GM21529 (cell line): ENCODE measurements at regions not wholly inside any gene's neighbourhood (a gene's known extent, or its start where the extent isn't known, plus 50 kb on each side); places are given as distances from the start of the nearest gene placed in this dataset.

Experiments used
- ATAC-seq: cut with Tn5 transposase; IDR thresholded peaks from one replicate; pipeline ENCODE4 v1.9.1; 2021; ENCODE audit not compliant: unreplicated experiment

GRCh38 chr7:24341691-24342413 is 57.9 kb downstream of the NPY start:
- no peak for ATAC-seq

GRCh38 chr7:24343614-24344013 is 59.6 kb downstream of the NPY start:
- ATAC-seq: no peak

GRCh38 chr7:24346129-24346528 is 62.1 kb downstream of the NPY start:
- no peak for ATAC-seq

GRCh38 chr7:24346716-24347115 is 62.7 kb downstream of the NPY start:
- no peak for ATAC-seq

- no peak for ATAC-seq
Measured at GRCh38 chr7:24349339-24349738, 65.3 kb downstream of the NPY start.

GRCh38 chr7:24354456-24354855 is 70.5 kb downstream of the NPY start:
- no peak for ATAC-seq

GRCh38 chr7:24356718-24357386 is 72.9 kb downstream of the NPY start:
- ATAC-seq: no peak

- ATAC-seq: no peak
Measured at GRCh38 chr7:24361001-24361400, 77.0 kb downstream of the NPY start.

- ATAC-seq: no peak
Measured at GRCh38 chr7:24365606-24366005, 81.6 kb downstream of the NPY start.

GRCh38 chr7:24366876-24367275 is 82.9 kb downstream of the NPY start:
- ATAC-seq: no peak

- no peak for ATAC-seq
Measured at GRCh38 chr7:24368161-24368560, 84.2 kb downstream of the NPY start.

GRCh38 chr7:24370541-24370940 is 86.6 kb downstream of the NPY start:
- ATAC-seq: no peak

- ATAC-seq: no peak
Measured at GRCh38 chr7:24372961-24373955, 89.3 kb downstream of the NPY start.

GRCh38 chr7:24378871-24379616 is 95.1 kb downstream of the NPY start:
- ATAC-seq: no peak

- peak; percentile 58 for ATAC-seq
Measured at GRCh38 chr7:24381894-24382505, 98.0 kb downstream of the NPY start.

GRCh38 chr7:24383055-24383454 is 99.1 kb downstream of the NPY start:
- no peak for ATAC-seq

- ATAC-seq: no peak
Measured at GRCh38 chr7:24384362-24385030, 100.5 kb downstream of the NPY start.

- no peak for ATAC-seq
Measured at GRCh38 chr7:24388212-24388611, 104.2 kb downstream of the NPY start.

GRCh38 chr7:24390376-24391157 is 106.6 kb downstream of the NPY start:
- no peak for ATAC-seq
